Epidermal melanocyte (primary cell): ENCODE measurements at regions not wholly inside any gene's neighbourhood (a gene's known extent, or its start where the extent isn't known, plus 50 kb on each side); places are given as distances from the start of the nearest gene placed in this dataset.
"Not testable (repeated sequence)": the region's sequence is repeated elsewhere in the genome, so short reads cannot be mapped to it uniquely, and the experiment has no call there.

Source experiments
- DNase-seq: peaks from one replicate; pipeline ENCODE4 v3.0.0; 2011; ENCODE audit warnings: low spot score; ENCODE audit not compliant: insufficient read length

GRCh38 chr13:84127597-84128128 lies 245.4 kb upstream of the SLITRK1 start:
- no peak for DNase-seq

GRCh38 chr13:84126671-84127171 lies 244.4 kb upstream of the SLITRK1 start:
- no peak for DNase-seq

- DNase-seq: no peak
Measured at GRCh38 chr13:84121456-84121855, 239.2 kb upstream of the SLITRK1 start.

- DNase-seq: no peak
Measured at GRCh38 chr13:84118839-84119409, 236.7 kb upstream of the SLITRK1 start.

- DNase-seq: no peak
Measured at GRCh38 chr13:84098273-84098672, 216.0 kb upstream of the SLITRK1 start.

GRCh38 chr13:84097148-84097547 lies 214.9 kb upstream of the SLITRK1 start:
- no peak for DNase-seq

- no peak for DNase-seq
Measured at GRCh38 chr13:84096216-84096615, 213.9 kb upstream of the SLITRK1 start.

GRCh38 chr13:84088996-84089395 lies 206.7 kb upstream of the SLITRK1 start:
- DNase-seq: no peak

GRCh38 chr13:84086847-84087162 lies 204.5 kb upstream of the SLITRK1 start:
- DNase-seq: no peak

GRCh38 chr13:84086098-84086846 lies 204.0 kb upstream of the SLITRK1 start:
- DNase-seq: not testable (repeated sequence)

- DNase-seq: no peak
Measured at GRCh38 chr13:84082462-84082861, 200.2 kb upstream of the SLITRK1 start.

- DNase-seq: no peak
Measured at GRCh38 chr13:84080748-84081530, 198.7 kb upstream of the SLITRK1 start.

GRCh38 chr13:84077271-84077670 lies 195.0 kb upstream of the SLITRK1 start:
- DNase-seq: no peak

- no peak for DNase-seq
Measured at GRCh38 chr13:84076280-84076679, 194.0 kb upstream of the SLITRK1 start.

- DNase-seq: no peak
Measured at GRCh38 chr13:84050536-84050935, 168.3 kb upstream of the SLITRK1 start.

GRCh38 chr13:84049443-84050219 lies 167.4 kb upstream of the SLITRK1 start:
- DNase-seq: no peak

GRCh38 chr13:84044805-84045204 lies 162.5 kb upstream of the SLITRK1 start:
- no peak for DNase-seq

- DNase-seq: no peak
Measured at GRCh38 chr13:84038001-84038400, 155.7 kb upstream of the SLITRK1 start.

GRCh38 chr13:84032116-84032515 lies 149.8 kb upstream of the SLITRK1 start:
- no peak for DNase-seq

GRCh38 chr13:84031120-84031519 lies 148.8 kb upstream of the SLITRK1 start:
- DNase-seq: no peak

- DNase-seq: no peak
Measured at GRCh38 chr13:84029396-84029795, 147.1 kb upstream of the SLITRK1 start.
